GM10248 (cell line): ENCODE measurements at regions not wholly inside any gene's neighbourhood (a gene's known extent, or its start where the extent isn't known, plus 50 kb on each side); places are given as distances from the start of the nearest gene placed in this dataset.

ENCODE experiments used
- CTCF ChIA-PET: fragments of 300-600 bp; sonication (Branson Sonifier 250); formaldehyde crosslinking; extraction: SDS; loops from one replicate; lab custom pipeline; 2021; ENCODE audit warnings: antibody characterized with exemption; lab: Yijun Ruan, JAX
- POLR2A ChIA-PET: fragments of 350-650 bp; sonication (Branson Sonifier 250); formaldehyde crosslinking; extraction: SDS; loops from one replicate; lab custom pipeline; 2020; ENCODE audit warnings: antibody characterized with exemption; lab: Yijun Ruan, JAX
- DNase-seq: peaks from one replicate; pipeline ENCODE4 v3.0.0; 2012; ENCODE audit errors: extremely low spot score
- CTCF ChIP-seq: IDR thresholded peaks from 2 replicates; pipeline ENCODE4 v1.5.1; 2012; ENCODE audit warnings: mild to moderate bottlenecking, low read depth; ENCODE audit errors: extremely low read depth, missing control alignments, control extremely low read depth

DNA sequence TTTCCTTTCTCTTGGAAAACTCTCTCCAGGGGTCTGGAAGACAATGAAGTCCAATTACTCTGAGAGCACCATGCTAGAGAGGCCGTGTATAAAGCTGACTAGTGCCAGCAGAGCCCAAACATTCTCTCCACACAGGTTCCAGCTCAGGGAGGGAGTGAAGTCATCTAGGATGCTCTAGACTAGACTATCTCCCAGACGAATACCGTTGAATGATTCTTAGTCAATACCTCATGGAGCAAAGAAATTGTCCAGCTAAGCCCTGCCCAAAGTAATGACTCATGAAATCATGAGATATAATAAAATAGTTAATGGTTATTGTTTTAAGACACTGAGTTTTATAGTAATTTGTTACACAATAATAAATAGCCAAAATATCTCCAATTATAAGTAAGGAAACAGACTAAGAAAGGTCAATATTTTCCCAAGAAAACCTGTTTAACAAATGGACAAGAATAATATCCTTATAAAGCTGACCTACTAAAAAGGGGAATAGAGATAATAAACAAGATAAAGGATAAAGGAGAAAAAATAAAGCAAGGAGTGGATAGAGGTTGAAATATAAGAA is 163.9 kb upstream of the LRRC7 start:
- CTCF ChIA-PET = interaction anchor here (1.7 kb wide), 1 partner anchor 7 kb away, joined by 6 read pairs; no protein-coding TSS in a partner anchor
- TF ChIP-seq CTCF = no peak
- DNase-seq = no peak
- POLR2A ChIA-PET = no interaction called here

DNA sequence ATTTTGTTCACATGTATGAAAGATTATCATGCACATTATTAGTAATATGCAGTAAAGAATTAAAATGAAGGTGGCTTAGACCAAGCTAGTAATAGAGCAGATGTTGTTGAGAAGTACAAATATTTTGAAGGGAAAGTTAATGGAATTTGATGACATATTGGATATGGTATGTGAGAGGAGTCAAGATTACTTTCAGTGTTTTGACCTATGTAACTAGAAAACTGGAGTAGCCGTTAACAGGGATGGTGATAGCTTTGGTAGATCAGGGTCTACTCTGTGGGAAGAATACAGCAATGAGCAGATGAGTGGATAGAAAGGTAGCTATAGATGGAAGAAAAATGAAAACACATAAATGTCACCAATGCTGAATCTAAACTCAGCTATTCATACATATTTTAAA is 163.2 kb upstream of the LRRC7 start:
- ChIA-PET CTCF (no interaction called here), POLR2A (no interaction called here)
- no peak for TF ChIP-seq CTCF
- no peak for DNase-seq

- POLR2A ChIA-PET = no interaction called here
- no peak for TF ChIP-seq CTCF
- CTCF ChIA-PET = no interaction called here
- no peak for DNase-seq
Observed at GRCh38 chr1:69406244-69406643, 161.5 kb upstream of the LRRC7 start.

- POLR2A ChIA-PET = no interaction called here
Observed at GRCh38 chr1:69409731-69410456, 157.8 kb upstream of the LRRC7 start.

DNA sequence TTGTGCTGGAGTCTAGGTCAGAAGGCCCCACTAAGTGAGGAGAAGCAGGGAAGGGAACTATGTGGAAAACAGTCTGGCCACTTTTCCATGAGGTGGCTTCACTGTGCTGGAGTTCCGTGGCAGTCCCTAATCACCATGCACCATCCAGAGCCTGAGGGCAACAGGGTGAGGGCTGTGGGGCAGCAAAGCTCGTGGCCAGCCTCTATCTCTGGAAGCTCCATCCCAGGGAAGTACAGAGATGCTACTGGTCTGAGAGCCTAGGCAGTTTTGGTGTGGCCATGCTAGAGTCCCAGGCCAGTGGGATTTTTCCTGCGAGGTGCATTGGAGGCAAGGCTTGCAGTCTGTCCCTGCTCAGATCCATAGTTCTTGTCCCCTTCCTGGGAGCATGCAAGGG is 157.3 kb upstream of the LRRC7 start:
- no peak for TF ChIP-seq CTCF
- DNase-seq = no peak
- POLR2A ChIA-PET = no interaction called here
- CTCF ChIA-PET = interaction anchor here (1.2 to 1.8 kb wide), 7 partner anchors 8 to 29 kb away, joined by 3 to 7 read pairs (median 4); no protein-coding TSS in a partner anchor

More at GRCh38 chr1:69409731-69410456, 157.8 kb upstream of the LRRC7 start:
- CTCF ChIA-PET = interaction anchor here (1.2 to 1.6 kb wide), 3 partner anchors 16 to 22 kb away, joined by 3 to 4 read pairs (median 4); no protein-coding TSS in a partner anchor
- TF ChIP-seq CTCF = no peak
- DNase-seq = no peak

- no peak for TF ChIP-seq CTCF
- ChIA-PET POLR2A (no interaction called here), CTCF (interaction anchor here (1.2 to 1.8 kb wide), 7 partner anchors 8 to 28 kb away, joined by 3 to 7 read pairs (median 4); no protein-coding TSS in a partner anchor)
- no peak for DNase-seq
Observed at GRCh38 chr1:69410893-69411292, 156.8 kb upstream of the LRRC7 start.
